Panc1 (cell line): ENCODE measurements at regions not wholly inside any gene's neighbourhood (a gene's known extent, or its start where the extent isn't known, plus 50 kb on each side); places are given as distances from the start of the nearest gene placed in this dataset.

Experiments
- ATAC-seq: fragments of 200-7000 bp; cut with Tn5 transposase; 2 replicates; pipeline ENCODE4 v1.9.1; 2020; ENCODE audit warnings: mild to moderate bottlenecking, moderate library complexity
- BruUV-seq: library from RNA; stranded (reverse); fragments of 400-500 nt; replicated peaks from 2 replicates; lab custom pipeline; 2021; lab: Mats Ljungman, UMichigan
- CTCF ChIA-PET: fragments of 300-600 bp; sonication (Branson Sonifier 250); formaldehyde crosslinking; loops from one replicate; lab custom pipeline; 2022; ENCODE audit warnings: antibody characterized with exemption; lab: Charles Lee
- POLR2A ChIA-PET: fragments of 300-600 bp; sonication (Branson Sonifier 250); formaldehyde crosslinking; loops from one replicate; lab custom pipeline; 2022; ENCODE audit warnings: antibody characterized with exemption; lab: Charles Lee
- DNase-seq: peaks from one replicate; pipeline ENCODE4 v3.0.0-alpha.2; 2010; ENCODE audit warnings: low read depth, low spot score
- H3K27ac ChIP-seq: 2 replicates; pipeline ENCODE4 v1.5.1; 2011; ENCODE audit warnings: mild to moderate bottlenecking, low read length, inconsistent platforms
- H3K27me3 ChIP-seq: fragments of 200-500 bp; sonication (Bioruptor generic); 2 replicates; pipeline ENCODE4 v1.6.0; 2014; ENCODE audit warnings: low read length, inconsistent platforms; ENCODE audit not compliant: control insufficient read depth, insufficient read depth
- H3K36me3 ChIP-seq: fragments of 200-500 bp; sonication (Bioruptor generic); 2 replicates; pipeline ENCODE4 v1.5.1; 2014; ENCODE audit warnings: inconsistent platforms, mild to moderate bottlenecking, low read length, moderate library complexity; ENCODE audit not compliant: control insufficient read depth, insufficient read depth
- H3K4me1 ChIP-seq: 2 replicates; pipeline ENCODE4 v1.5.1; 2011; ENCODE audit warnings: inconsistent platforms, mild to moderate bottlenecking, low read length, moderate library complexity; ENCODE audit not compliant: control insufficient read depth, insufficient read depth
- H3K4me3 ChIP-seq, 2 experiments: 2 replicates each; pipeline ENCODE4 v1.5.1; 2011 to 2012; ENCODE audit warnings: low read depth in 2 of 2, low read length in 2 of 2, mild to moderate bottlenecking in 2 of 2, inconsistent platforms in 1 of 2, moderate library complexity in 1 of 2
- H3K9me3 ChIP-seq: fragments of 200-500 bp; sonication (Bioruptor generic); 2 replicates; pipeline ENCODE4 v1.5.1; 2014; ENCODE audit warnings: low read depth, mild to moderate bottlenecking, inconsistent platforms, low read length, moderate library complexity; ENCODE audit not compliant: control insufficient read depth, insufficient read depth
- POLR2AphosphoS5 ChIP-seq: IDR thresholded peaks from 2 replicates; pipeline ENCODE4 v1.6.1; 2012; ENCODE audit warnings: mild to moderate bottlenecking, low read depth, low read length, moderate library complexity
- SIN3A ChIP-seq: IDR thresholded peaks from 2 replicates; pipeline ENCODE4 v1.6.1; 2012; ENCODE audit warnings: low read depth, mild to moderate bottlenecking, low read length, moderate library complexity, borderline replicate concordance; ENCODE audit not compliant: insufficient read depth
- TCF7L2 ChIP-seq: IDR thresholded peaks from 2 replicates; pipeline ENCODE4 v1.6.1; 2011; ENCODE audit warnings: mild to moderate bottlenecking, low read depth, low read length, inconsistent platforms
- in situ Hi-C: cut with HindIII; loops from 2 replicates; pipeline ENCODE4 v1.10.0; 2016; ENCODE audit warnings: low sequenced_read_pairs, low pct_unique_long_range_greater_than_20kb
- intact Hi-C: fragments of 100-400 bp; cut with micrococcal nuclease; formaldehyde crosslinking; loops from one replicate; pipeline ENCODE4 v1.10.0; 2022; ENCODE audit not compliant: unreplicated experiment
- TF ChIP-seq, protein P1 (sequence below), 2 experiments: IDR thresholded peaks; 2 replicates each; pipeline ENCODE4 v1.6.1; 2011 to 2012; ENCODE audit warnings: low read depth in 2 of 2, control low read depth in 1 of 2, low read length in 1 of 2, mild to moderate bottlenecking in 1 of 2, moderate library complexity in 1 of 2; ENCODE audit not compliant: insufficient read depth in 1 of 2
- TF ChIP-seq, protein P2 (sequence below): fragments of 450-650 bp; IDR thresholded peaks from 2 replicates; pipeline ENCODE4 v1.5.1; 2017; ENCODE audit warnings: mild to moderate bottlenecking

DNA sequence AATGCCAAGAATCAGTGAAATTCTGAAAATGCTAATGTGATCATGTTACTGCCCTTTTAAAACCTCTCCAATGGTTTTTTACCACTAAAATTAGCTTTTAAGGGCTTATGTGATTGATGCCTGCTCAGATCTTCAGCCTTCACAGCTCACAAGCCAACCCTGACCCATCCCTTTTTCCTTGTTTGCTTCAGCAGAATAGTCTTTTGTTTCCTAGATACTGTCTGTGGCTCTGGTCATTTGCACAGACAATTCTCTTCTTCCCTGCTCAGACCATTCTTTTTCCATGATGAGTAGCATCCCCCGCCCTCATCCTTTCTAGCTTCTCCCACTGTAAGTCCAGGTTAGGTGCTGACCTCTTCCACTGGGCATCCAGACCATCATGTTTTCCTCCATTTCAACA is 164.9 kb upstream of the NT5C1B start:
- no peak overlapping the region for H3K4me3 ChIP-seq
- intact Hi-C loops: loop anchor here (5.0 kb wide), 1 partner anchor 232 kb away; no protein-coding TSS in a partner anchor
- POLR2A ChIA-PET: no interaction called here
- in situ Hi-C loops: no loop called here
- no peaks in the 10 kb centered on the region for H3K9me3 ChIP-seq
- H3K4me1 ChIP-seq: 0 out of 2 replicates have a peak, but pooled peaks cover 9% of the 10 kb centered on the region
- DNase-seq: no peak
- no TSS peak for BruUV-seq
- H3K36me3 ChIP-seq: no peaks in the 10 kb centered on the region
- no peak overlapping the region for H3K27ac ChIP-seq
- no peak for ATAC-seq
- H3K27me3 ChIP-seq: no peaks in the 10 kb centered on the region
- TF ChIP-seq POLR2AphosphoS5 (no peak), TCF7L2 (no peak), SIN3A (no peak)
- TF ChIP-seq, protein P1, sequence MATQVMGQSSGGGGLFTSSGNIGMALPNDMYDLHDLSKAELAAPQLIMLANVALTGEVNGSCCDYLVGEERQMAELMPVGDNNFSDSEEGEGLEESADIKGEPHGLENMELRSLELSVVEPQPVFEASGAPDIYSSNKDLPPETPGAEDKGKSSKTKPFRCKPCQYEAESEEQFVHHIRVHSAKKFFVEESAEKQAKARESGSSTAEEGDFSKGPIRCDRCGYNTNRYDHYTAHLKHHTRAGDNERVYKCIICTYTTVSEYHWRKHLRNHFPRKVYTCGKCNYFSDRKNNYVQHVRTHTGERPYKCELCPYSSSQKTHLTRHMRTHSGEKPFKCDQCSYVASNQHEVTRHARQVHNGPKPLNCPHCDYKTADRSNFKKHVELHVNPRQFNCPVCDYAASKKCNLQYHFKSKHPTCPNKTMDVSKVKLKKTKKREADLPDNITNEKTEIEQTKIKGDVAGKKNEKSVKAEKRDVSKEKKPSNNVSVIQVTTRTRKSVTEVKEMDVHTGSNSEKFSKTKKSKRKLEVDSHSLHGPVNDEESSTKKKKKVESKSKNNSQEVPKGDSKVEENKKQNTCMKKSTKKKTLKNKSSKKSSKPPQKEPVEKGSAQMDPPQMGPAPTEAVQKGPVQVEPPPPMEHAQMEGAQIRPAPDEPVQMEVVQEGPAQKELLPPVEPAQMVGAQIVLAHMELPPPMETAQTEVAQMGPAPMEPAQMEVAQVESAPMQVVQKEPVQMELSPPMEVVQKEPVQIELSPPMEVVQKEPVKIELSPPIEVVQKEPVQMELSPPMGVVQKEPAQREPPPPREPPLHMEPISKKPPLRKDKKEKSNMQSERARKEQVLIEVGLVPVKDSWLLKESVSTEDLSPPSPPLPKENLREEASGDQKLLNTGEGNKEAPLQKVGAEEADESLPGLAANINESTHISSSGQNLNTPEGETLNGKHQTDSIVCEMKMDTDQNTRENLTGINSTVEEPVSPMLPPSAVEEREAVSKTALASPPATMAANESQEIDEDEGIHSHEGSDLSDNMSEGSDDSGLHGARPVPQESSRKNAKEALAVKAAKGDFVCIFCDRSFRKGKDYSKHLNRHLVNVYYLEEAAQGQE (IDR thresholded peaks at IDR 0.05; ENCODE audit: insufficient read depth in 1 of 2, low read depth in 2 of 2, low read length in 1 of 2): no peak
- TF ChIP-seq, protein P2, sequence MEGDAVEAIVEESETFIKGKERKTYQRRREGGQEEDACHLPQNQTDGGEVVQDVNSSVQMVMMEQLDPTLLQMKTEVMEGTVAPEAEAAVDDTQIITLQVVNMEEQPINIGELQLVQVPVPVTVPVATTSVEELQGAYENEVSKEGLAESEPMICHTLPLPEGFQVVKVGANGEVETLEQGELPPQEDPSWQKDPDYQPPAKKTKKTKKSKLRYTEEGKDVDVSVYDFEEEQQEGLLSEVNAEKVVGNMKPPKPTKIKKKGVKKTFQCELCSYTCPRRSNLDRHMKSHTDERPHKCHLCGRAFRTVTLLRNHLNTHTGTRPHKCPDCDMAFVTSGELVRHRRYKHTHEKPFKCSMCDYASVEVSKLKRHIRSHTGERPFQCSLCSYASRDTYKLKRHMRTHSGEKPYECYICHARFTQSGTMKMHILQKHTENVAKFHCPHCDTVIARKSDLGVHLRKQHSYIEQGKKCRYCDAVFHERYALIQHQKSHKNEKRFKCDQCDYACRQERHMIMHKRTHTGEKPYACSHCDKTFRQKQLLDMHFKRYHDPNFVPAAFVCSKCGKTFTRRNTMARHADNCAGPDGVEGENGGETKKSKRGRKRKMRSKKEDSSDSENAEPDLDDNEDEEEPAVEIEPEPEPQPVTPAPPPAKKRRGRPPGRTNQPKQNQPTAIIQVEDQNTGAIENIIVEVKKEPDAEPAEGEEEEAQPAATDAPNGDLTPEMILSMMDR: no peak
- CTCF ChIA-PET: no interaction called here

DNA sequence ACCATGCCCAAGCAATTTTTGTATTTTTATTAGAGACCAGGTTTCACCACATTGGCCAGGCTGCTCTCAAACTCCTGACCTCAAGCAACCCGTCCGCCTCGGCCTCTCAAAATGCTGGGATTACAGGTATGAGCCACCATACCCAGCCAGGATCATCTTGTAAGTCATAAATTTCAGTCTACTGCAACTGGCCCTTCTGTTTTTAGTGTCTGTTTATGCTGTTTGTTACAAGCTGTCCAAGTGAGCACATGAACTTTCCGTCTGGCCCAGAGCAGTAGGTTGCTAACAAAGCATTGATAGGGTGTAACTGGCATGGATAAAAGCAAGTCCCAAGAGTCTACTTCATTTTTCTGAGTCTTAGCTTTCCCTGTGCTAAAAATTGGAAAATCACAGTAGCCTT is 164.4 kb upstream of the NT5C1B start:
- DNase-seq: no peak
- H3K9me3 ChIP-seq: no peaks in the 10 kb centered on the region
- H3K27me3 ChIP-seq: no peaks in the 10 kb centered on the region
- H3K36me3 ChIP-seq: no peaks in the 10 kb centered on the region
- TF ChIP-seq, protein P2: no peak
- TF ChIP-seq SIN3A: no peak
- no peak for TF ChIP-seq TCF7L2
- no peak for TF ChIP-seq POLR2AphosphoS5
- TF ChIP-seq, protein P1 (IDR thresholded peaks at IDR 0.05; ENCODE audit: insufficient read depth in 1 of 2, low read depth in 2 of 2, low read length in 1 of 2): no peak
- POLR2A ChIA-PET: no interaction called here
- no peak overlapping the region for H3K27ac ChIP-seq
- in situ Hi-C loops (no loop called here), intact Hi-C loops (loop anchor here (5.0 kb wide), 1 partner anchor 231 kb away; no protein-coding TSS in a partner anchor)
- CTCF ChIA-PET: no interaction called here
- ATAC-seq: no peak
- H3K4me1 ChIP-seq: 0 out of 2 replicates have a peak, but pooled peaks cover 9% of the 10 kb centered on the region
- no TSS peak for BruUV-seq
- H3K4me3 ChIP-seq: no peak overlapping the region
